T47D (cell line): ENCODE measurements at regions not wholly inside any gene's neighbourhood (a gene's known extent, or its start where the extent isn't known, plus 50 kb on each side); places are given as distances from the start of the nearest gene placed in this dataset.

ENCODE experiments used
- DNase-seq, 2 experiments: peaks; one replicate each; pipeline versions ENCODE4 v3.0.0 to v3.0.0-alpha.2; 2011 to 2012; ENCODE audit warnings: low read depth in 1 of 2, low spot score in 1 of 2
- JUND ChIP-seq: IDR thresholded peaks from 2 replicates; pipeline ENCODE4 v1.6.1; 2012; ENCODE audit warnings: low read depth
- in situ Hi-C: cut with HindIII; loops from 2 replicates; pipeline ENCODE4 v1.10.0; 2016; ENCODE audit warnings: low sequenced_read_pairs, low pct_unique_long_range_greater_than_20kb

DNA sequence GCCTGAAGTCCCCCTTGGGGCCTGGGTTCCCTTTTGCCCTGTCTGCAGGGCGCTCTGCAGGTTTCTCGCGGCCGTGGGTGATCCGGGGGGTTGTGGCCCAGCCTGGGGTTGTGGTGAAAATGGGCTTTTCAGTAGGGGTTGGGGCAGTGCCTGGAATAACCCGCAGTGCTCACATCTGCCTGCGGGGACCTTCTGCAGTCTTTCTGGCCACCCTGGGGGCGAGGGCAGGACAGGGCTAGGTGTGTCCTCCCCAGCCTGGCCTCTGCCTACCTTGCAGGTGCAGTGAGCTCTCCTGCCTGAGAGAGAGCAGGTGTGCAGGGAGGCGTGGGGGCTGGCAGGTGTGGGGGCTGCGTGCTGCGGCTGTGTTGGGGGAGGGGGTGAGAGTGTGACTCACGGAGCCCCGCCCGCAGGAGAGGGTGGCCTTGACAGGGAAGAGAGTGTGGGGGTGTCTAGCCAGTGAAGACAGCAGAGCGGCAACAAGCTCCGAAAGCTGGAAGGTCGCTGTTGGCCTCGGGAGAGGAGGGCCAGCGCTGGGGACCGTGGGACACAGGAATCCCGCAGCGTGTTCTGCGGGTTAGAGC is 131.4 kb downstream of the MRPL36 start:
- TF ChIP-seq JUND = no peak
- in situ Hi-C loops = no loop called here
- DNase-seq = no peak

DNA sequence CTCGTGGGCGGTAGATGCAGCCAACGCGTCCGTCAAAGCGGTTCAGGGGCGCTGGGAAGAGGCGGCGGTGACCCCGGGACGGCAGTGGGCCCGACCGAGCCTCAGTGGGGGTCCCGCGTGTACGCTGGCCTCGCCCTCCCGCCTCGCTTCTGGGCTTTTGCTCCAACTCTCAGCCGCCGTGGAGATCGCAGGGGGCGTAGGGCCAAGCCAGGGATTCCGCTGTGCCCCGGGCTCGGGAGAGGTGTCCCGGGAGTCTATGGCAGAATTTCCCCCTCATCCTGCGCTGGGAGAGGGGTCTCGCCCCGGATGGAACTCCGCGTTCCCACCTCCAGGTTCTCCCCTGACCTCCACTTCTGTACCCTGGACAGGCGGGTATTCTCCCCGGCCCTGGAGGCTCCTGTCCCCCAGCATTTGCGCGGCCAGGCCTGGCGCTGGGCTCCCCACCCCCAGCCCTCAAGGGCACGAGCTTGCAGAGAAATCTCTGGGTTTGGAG is 131.9 kb downstream of the MRPL36 start:
- TF ChIP-seq JUND = no peak
- DNase-seq = no peak
- in situ Hi-C loops = no loop called here

- in situ Hi-C loops = no loop called here
- no peak for TF ChIP-seq JUND
- DNase-seq = peak in 1 of 2 experiments; percentile 48
Observed at GRCh38 chr5:1666812-1667588, 132.6 kb downstream of the MRPL36 start.

GRCh38 chr5:1666221-1666620 is 133.4 kb downstream of the MRPL36 start:
- in situ Hi-C loops = no loop called here
- no peak for DNase-seq
- no peak for TF ChIP-seq JUND

DNA sequence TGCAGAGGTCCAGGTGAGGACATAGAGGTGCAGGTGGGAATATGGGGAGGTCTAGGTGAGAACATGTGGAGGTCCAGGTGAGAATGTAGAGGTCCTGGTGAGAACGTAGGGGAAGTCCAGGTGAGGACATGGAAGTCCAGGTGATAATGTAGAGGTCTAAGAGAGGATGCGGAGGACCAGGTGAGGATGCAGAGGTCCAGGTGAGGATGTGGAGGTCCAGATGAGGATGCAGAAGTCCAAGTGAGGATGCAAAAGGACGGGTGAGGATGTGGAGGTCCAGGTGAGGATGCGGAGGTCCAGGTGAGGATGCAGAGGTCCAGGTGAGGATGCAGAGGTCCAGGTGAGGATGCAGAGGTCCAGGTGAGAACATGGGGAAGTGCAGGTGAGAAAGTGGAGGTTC is 133.8 kb downstream of the MRPL36 start:
- no peak for TF ChIP-seq JUND
- in situ Hi-C loops = no loop called here
- no peak for DNase-seq

DNA sequence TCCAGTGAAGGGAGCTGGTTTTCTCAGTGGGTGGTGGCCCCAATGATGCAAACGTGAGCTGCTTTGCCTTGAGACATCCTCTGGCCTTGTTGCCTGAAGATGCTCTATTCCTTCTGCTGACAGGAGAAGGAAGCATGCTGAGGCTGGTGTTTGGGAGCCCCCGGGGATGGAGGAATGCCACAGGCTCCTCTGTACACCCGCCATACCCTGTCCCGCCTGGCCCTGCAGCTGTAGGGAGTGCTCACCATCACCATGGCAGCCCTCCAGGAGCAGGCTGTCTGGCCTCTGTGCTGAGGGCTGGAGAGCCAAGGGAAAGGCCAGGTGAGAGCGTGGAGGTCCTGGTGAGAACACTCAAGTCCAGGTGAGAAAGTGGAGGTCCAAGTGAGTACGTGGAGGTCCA is 134.4 kb downstream of the MRPL36 start:
- DNase-seq = no peak
- no peak for TF ChIP-seq JUND
- in situ Hi-C loops = no loop called here

GRCh38 chr5:1663186-1663585 is 136.5 kb downstream of the MRPL36 start:
- TF ChIP-seq JUND = no peak
- DNase-seq = no peak
- in situ Hi-C loops = no loop called here

- DNase-seq = no peak
- TF ChIP-seq JUND = no peak
- in situ Hi-C loops = no loop called here
Observed at GRCh38 chr5:1662559-1663085, 137.0 kb downstream of the MRPL36 start.

GRCh38 chr5:1661831-1662558 is 137.6 kb downstream of the MRPL36 start:
- no peak for DNase-seq
- no peak for TF ChIP-seq JUND
- in situ Hi-C loops = no loop called here

DNA sequence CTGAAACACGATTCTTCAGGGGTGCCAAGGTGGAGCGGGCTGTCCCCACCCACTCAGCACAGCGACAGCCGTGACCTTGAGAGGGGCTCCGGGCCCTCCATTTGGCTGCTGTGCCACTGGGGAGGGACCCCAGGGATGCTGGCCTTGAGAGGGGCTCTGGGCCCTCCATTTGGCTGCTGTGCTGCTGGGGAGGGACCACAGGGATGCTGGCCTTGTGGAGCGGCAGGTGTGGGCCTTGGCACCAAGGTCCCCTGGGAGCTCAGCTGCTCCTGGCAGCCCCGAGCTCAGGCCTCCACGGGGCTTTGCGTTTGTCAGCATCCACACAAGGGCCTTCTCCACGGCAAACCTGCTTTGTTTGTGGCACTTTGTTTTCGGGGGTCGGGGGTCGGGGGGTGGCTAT is 137.6 kb upstream of the LPCAT1 start:
- in situ Hi-C loops = no loop called here

DNA sequence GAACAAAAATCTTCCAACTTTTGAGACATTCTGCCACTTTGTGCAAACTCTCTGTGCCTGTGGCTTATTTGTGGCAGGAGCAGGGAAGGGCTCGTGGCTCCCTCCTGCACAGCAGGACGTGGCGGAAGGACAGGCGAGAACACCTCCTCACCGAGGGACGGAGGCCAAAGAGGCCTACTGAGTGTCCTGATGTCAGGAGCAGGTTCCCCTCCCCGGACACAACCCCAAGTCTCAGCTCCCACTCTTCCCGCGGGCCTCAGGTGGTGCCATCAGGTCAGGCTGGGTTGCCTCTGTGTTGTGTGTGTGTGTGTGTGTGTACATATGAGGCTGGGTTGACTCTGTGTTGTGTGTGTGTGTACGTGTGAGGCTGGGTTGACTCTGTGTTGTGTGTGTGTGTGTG is 136.8 kb upstream of the LPCAT1 start:
- no peak for DNase-seq
- in situ Hi-C loops = no loop called here
- TF ChIP-seq JUND = no peak

More for the DNA sequence above, 137.6 kb upstream of the LPCAT1 start:
- no peak for DNase-seq
- TF ChIP-seq JUND = no peak

DNA sequence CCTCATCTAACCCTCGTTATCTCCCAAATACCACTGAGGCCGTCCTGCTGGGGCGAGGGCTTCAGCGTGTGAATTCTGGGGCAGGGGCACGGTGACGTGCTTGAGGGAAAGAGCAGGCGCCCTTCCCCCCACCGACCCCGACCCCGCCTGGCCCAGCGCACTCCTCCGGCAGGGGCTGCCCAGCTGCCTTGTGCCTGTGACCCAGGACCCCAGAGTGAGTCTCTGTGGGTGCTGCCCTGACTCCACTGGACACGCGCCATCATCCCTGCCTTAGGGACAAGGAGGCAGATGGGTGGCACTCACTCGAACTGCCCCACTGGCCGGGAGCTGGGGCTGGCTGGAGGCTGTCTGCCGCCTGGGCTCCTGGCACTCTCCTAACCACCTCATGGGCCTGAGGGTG is 136.2 kb upstream of the LPCAT1 start:
- no peak for DNase-seq
- no peak for TF ChIP-seq JUND
- in situ Hi-C loops = no loop called here
